Sigmoid colon (tissue), 6 donors: ENCODE measurements at regions not wholly inside any gene's neighbourhood (a gene's known extent, or its start where the extent isn't known, plus 50 kb on each side); places are given as distances from the start of the nearest gene placed in this dataset.

Source experiments
- DNase-seq: peaks from one replicate; pipeline ENCODE4 v3.0.0-alpha.2; 2019
- H3K27ac ChIP-seq, 4 donors: fragments of 200-600 bp; sonication (generic); one replicate each; pipeline ENCODE4 v1.5.1; 2016 to 2019; ENCODE audit warnings: mild to moderate bottlenecking in 1 of 4
- H3K27me3 ChIP-seq, 3 donors: fragments of 200-600 bp; sonication (generic); one replicate each; pipeline ENCODE4 v1.5.1; 2019; ENCODE audit warnings: mild to moderate bottlenecking in 1 of 3
- H3K36me3 ChIP-seq, 4 donors: fragments of 200-600 bp; sonication (generic); one replicate each; pipeline ENCODE4 v1.5.1; 2016 to 2019
- H3K4me1 ChIP-seq, 4 donors: fragments of 200-600 bp; sonication (generic); one replicate each; pipeline ENCODE4 v1.5.1; 2017 to 2019
- H3K4me3 ChIP-seq, 4 donors: fragments of 200-600 bp; sonication (generic); one replicate each; pipeline ENCODE4 v1.5.1; 2017 to 2019; ENCODE audit warnings: mild to moderate bottlenecking in 2 of 4, moderate library complexity in 1 of 4
- H3K9me3 ChIP-seq, 4 donors: fragments of 200-600 bp in 3 of 4; sonication (generic) in 3 of 4; one replicate each; pipeline versions ENCODE4 v1.5.1 to v1.6.1; 2013 to 2019
- CTCF ChIP-seq, 4 experiments: fragments of 450-650 bp in 3 of 4; fragments of 200-600 bp in 1 of 4; IDR thresholded peaks; one replicate each; pipeline ENCODE4 v1.5.1; 2016 to 2019; ENCODE audit warnings: antibody characterized with exemption in 4 of 4, mild to moderate bottlenecking in 3 of 4, moderate library complexity in 2 of 4
- EP300 ChIP-seq, 4 donors: sonication (generic); formaldehyde crosslinking; IDR thresholded peaks; one replicate each; pipeline ENCODE4 v1.6.1; 2017; ENCODE audit warnings: antibody characterized with exemption in 4 of 4
- POLR2A ChIP-seq, 2 donors: fragments of 450-650 bp; IDR thresholded peaks; one replicate each; pipeline ENCODE4 v1.6.1; 2016; ENCODE audit warnings: antibody characterized with exemption in 2 of 2, mild to moderate bottlenecking in 2 of 2, moderate library complexity in 2 of 2
- POLR2AphosphoS5 ChIP-seq, 4 donors: sonication (generic); formaldehyde crosslinking; IDR thresholded peaks; one replicate each; pipeline ENCODE4 v1.6.1; 2017; ENCODE audit warnings: antibody characterized with exemption in 4 of 4
- WGBS, 2 donors: extraction: QIAGEN DNeasy Blood & Tissue Kit; methylation state at CpG; one replicate each; pipeline ENCODE4 v1.1.7; 2013; 5-methylcytosine and 5-hydroxymethylcytosine counted together
- intact Hi-C: fragments of 100-400 bp; cut with DNase I; formaldehyde crosslinking; loops from one replicate; pipeline ENCODE4 v1.15.1; 2023
- donor health status: healthy with polysubstance abuse.
- donor health status: healthy.

GRCh38 chr4:129581305-129581704 lies 485.4 kb downstream of the C4orf33 start:
- 79 to 83% methylated on average over 1 of the region's 1 CpG for WGBS, 2 donors
- Histone ChIP-seq H3K4me1 (no peaks in the 10 kb centered on the region), H3K36me3 (no peaks in the 10 kb centered on the region), H3K9me3 (peaks cover 0 to 3% (median 0%) of the 10 kb centered on the region in 4 donors), H3K4me3 (no peak overlapping the region), H3K27ac (no peak overlapping the region), H3K27me3 (no peaks in the 10 kb centered on the region)
- DNase-seq, result no peak
- TF ChIP-seq EP300 (IDR thresholded peaks at IDR 0.05) (no peak), POLR2A (IDR thresholded peaks at IDR 0.05) (no peak), CTCF (IDR thresholded peaks at IDR 0.05) (no peak), POLR2AphosphoS5 (IDR thresholded peaks at IDR 0.05) (no peak)
- intact Hi-C loops, result no loop called here

DNA sequence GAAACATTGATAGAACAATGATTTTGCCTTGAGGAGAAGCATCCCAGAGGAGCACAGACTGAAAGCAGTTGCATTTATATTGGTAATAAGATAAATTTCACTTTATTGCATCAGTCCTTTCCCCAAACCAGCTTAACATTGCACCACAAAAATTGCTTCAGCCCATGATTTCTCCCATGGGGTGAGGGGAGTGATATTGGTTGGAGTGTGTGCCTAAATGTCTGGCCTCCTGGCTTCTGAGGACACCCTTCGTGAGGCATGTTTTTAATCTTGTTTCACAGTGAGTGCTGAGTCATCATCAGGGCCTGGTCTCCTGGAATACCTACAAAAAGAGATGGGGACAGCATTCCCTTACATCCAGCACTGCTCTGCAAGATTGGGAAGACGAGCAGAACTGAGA lies 487.9 kb downstream of the C4orf33 start:
- 35 to 63% methylated on average over 2 of the region's 2 CpGs for WGBS, 2 donors
- no peak for DNase-seq
- Histone ChIP-seq H3K36me3 (no peaks in the 10 kb centered on the region), H3K27ac (no peak overlapping the region), H3K4me3 (no peak overlapping the region), H3K4me1 (no peaks in the 10 kb centered on the region), H3K27me3 (no peaks in the 10 kb centered on the region), H3K9me3 (peaks cover 0 to 3% (median 0%) of the 10 kb centered on the region in 4 donors)
- TF ChIP-seq POLR2AphosphoS5 (IDR thresholded peaks at IDR 0.05) (no peak), CTCF (IDR thresholded peaks at IDR 0.05) (no peak), POLR2A (IDR thresholded peaks at IDR 0.05) (no peak), EP300 (IDR thresholded peaks at IDR 0.05) (no peak)
- intact Hi-C loops, result no loop called here

GRCh38 chr4:129598582-129598981 lies 502.6 kb downstream of the C4orf33 start:
- no peaks in the 10 kb centered on the region for H3K27me3 ChIP-seq
- H3K4me1 ChIP-seq, result no peaks in the 10 kb centered on the region
- no peak overlapping the region for H3K4me3 ChIP-seq
- no peak overlapping the region for H3K27ac ChIP-seq
- peaks cover 0 to 4% (median under 1%) of the 10 kb centered on the region in 4 donors for H3K9me3 ChIP-seq
- no peaks in the 10 kb centered on the region for H3K36me3 ChIP-seq
- intact Hi-C loops, result no loop called here
- DNase-seq, result no peak
- TF ChIP-seq POLR2AphosphoS5 (IDR thresholded peaks at IDR 0.05) (no peak), CTCF (IDR thresholded peaks at IDR 0.05) (no peak), POLR2A (IDR thresholded peaks at IDR 0.05) (no peak), EP300 (IDR thresholded peaks at IDR 0.05) (no peak)

DNA sequence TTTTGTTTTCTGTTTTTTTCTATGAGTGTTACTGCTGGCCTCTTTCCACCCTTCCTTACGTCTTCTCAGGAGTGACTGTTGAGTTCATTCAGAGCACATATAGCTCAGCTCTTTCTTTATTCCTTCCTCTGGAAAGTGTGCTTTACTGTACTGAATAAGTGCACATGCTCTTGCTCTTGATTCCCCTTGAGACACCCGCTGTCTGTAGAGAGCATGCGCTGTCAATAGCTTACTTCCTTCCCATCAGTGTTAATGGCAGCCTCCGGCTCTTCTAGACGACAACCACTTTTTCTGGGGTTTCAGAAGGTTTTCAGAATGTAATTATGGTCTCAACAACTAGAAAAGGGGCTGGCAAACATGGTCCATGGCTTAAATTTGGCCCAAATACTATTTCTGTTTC lies 504.9 kb downstream of the C4orf33 start:
- 88 to 89% methylated on average over 5 of the region's 5 CpGs for WGBS, 2 donors
- TF ChIP-seq EP300 (IDR thresholded peaks at IDR 0.05), result no peak
- intact Hi-C loops, result no loop called here

GRCh38 chr4:129602447-129602846 lies 506.5 kb downstream of the C4orf33 start:
- TF ChIP-seq POLR2AphosphoS5 (IDR thresholded peaks at IDR 0.05), result no peak
- TF ChIP-seq POLR2A (IDR thresholded peaks at IDR 0.05), result no peak
- no peak for TF ChIP-seq EP300 (IDR thresholded peaks at IDR 0.05)
- no peak for TF ChIP-seq CTCF (IDR thresholded peaks at IDR 0.05)
- intact Hi-C loops, result no loop called here

More for the DNA sequence above, 504.9 kb downstream of the C4orf33 start:
- no peaks in the 10 kb centered on the region for H3K4me1 ChIP-seq
- H3K27ac ChIP-seq, result no peak overlapping the region
- no peak for DNase-seq
- H3K36me3 ChIP-seq, result no peaks in the 10 kb centered on the region
- H3K9me3 ChIP-seq, result no peaks in the 10 kb centered on the region
- no peaks in the 10 kb centered on the region for H3K27me3 ChIP-seq
- H3K4me3 ChIP-seq, result no peak overlapping the region

More at GRCh38 chr4:129602447-129602846, 506.5 kb downstream of the C4orf33 start:
- H3K27me3 ChIP-seq, result no peaks in the 10 kb centered on the region
- no peak for DNase-seq
- H3K36me3 ChIP-seq, result no peaks in the 10 kb centered on the region
- no peaks in the 10 kb centered on the region for H3K4me1 ChIP-seq
- H3K27ac ChIP-seq, result no peak overlapping the region
- H3K9me3 ChIP-seq, result no peaks in the 10 kb centered on the region
- WGBS, 2 donors, result 94% methylated on average over 1 of the region's 1 CpG
- H3K4me3 ChIP-seq, result no peak overlapping the region
